ENCODE measurements at regions not wholly inside any gene's neighbourhood (a gene's known extent, or its start where the extent isn't known, plus 50 kb on each side); places are given as distances from the start of the nearest gene placed in this dataset.
A peak's percentile ranks its signal among the peaks of the same experiment; 100 is the strongest.
"Not testable (repeated sequence)": the region's sequence is repeated elsewhere in the genome, so short reads cannot be mapped to it uniquely, and the experiment has no call there.

- no peak for DNase-seq (ENCODE audit: low spot score)
Observed at GRCh38 chr5:109574985-109575384, 114.7 kb upstream of the MAN2A1 start.

- DNase-seq (ENCODE audit: low spot score) = no peak
Observed at GRCh38 chr5:109573766-109574165, 116.0 kb upstream of the MAN2A1 start.

- DNase-seq (ENCODE audit: low spot score) = no peak
Observed at GRCh38 chr5:109573256-109573655, 116.5 kb upstream of the MAN2A1 start.

DNA sequence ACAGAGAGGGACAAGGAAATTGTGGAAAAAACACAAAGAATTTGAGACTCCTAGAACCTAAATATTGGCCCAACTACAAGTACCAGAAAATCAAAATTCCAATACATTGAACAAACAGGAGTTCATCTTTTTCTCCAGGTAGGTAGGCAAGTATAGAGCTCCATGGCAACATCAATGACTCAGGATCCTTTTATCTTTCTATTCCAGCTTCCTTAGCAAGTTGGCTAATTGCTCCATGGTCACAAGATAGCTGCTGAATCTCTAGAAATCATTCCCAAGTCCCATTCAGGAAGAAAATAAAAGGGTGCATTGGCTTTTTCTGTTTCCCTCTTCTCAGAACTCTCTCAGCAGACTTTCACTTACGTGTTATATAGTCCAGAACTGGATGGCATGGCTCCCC, 117.9 kb upstream of the MAN2A1 start:
- DNase-seq (ENCODE audit: low spot score) = no peak

- no peak for DNase-seq (ENCODE audit: low spot score)
Observed at GRCh38 chr5:109570362-109570874, 119.3 kb upstream of the MAN2A1 start.

DNA sequence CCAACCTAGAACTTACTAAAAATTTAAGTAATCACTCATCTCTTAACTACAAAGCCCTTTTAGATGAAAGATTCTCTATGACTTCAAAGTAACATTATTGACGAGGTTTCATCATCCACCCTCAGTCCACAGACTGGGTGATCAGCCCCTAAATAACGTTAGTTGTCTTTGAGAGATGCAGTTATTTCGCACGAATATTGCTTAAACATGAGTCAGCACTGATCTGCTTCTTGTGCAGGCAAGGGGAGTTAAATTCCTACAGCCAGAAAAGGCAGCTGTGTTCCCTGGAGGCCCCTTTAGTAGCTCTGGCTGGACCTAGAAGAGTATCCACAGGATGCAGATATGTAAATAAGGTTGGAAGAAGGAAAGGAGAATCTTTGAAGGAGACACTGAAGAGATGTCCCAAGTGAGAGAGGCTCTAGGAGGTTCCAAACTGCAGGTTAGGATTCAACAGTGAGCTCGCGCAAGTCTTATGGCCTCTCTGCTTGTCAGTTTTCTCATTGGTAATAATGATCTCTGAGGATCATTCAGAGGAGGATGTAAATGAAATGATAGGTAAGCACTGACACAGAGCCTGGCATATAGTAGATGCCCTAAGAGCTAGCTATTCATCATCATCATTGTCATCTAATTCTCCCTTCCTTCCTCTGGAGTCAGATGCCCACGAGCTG, 122.2 kb upstream of the MAN2A1 start:
- DNase-seq (ENCODE audit: low spot score) = no peak

DNA sequence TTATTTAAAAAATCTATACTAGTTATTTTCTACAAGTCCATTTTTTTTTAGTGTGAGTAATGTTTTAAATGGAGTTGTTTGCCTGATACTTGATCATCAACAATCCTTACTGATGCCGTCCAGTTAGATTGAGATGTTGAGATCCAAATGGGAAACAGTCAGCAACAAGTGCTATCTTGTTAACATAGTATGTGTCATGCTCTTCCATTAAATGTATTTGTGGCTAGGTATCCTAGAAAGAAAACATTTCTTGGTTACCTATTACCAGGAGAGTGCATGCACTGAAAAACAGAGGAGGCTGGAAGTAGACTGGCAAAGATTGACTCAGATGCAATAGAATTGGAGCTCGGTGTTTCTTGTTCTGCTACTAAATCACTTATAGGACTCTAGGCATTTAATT, 123.4 kb upstream of the MAN2A1 start:
- DNase-seq (ENCODE audit: low spot score) = no peak

DNA sequence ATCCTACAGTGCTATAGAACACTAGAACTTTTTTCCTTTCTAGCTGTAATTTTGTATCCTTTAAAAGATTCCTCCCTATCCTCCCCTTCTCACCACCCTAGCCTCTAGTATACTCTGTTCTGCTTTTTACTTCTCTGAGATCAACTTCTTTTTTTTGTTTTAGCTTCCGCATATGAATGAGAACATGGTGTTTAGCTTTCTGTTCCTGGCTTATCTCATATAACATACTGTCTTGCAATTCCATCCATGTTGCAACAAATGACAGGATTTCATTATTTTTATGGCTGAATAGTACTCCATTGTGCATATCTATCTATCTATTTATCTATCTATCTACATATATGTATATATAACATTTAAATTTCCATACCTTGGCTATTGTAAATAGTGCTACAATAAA, 126.0 kb upstream of the MAN2A1 start:
- no peak for DNase-seq (ENCODE audit: low spot score)

- DNase-seq (ENCODE audit: low spot score) = no peak
Observed at GRCh38 chr5:109563189-109563588, 126.5 kb upstream of the MAN2A1 start.

GRCh38 chr5:109562441-109562840, 127.3 kb upstream of the MAN2A1 start:
- DNase-seq (ENCODE audit: low spot score) = no peak

DNA sequence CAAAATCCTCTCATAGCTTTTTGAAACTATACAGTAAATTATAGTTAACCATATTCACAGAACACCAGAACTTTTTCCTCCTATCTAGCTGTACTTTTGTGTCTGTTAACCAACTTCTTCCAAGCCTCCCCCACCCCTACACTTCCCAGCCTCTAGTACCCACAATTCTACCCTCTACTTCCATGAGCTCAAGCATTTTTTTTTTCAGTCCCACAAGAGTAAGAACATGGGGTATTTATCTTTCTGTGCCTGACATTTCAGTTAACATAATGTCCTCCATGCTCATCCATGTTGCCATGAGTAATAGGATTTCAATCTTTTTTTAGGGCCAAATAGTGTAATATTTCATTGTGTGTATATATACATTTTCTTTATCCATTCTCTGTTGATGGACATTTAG, 128.3 kb upstream of the MAN2A1 start:
- DNase-seq (ENCODE audit: low spot score) = no peak

DNA sequence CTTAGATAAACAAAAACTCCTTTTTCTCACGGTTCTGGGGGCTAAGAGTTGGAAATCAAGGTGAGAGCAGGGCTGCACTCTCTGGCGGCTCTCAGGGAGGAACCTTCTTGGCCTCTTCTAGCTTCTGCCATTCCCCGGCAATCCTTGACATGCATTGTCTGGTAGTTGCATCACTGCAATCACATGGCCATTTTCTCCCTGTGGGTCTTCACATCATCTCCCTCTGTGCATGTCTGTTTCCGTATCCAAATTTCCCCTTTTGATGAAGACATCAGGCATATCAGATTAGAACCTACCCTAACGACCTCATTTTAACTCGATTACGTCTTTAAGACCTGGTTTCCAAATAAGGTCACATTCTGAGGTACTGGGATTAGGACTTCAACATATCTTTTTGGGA, 129.2 kb upstream of the MAN2A1 start:
- no peak for DNase-seq (ENCODE audit: low spot score)

DNA sequence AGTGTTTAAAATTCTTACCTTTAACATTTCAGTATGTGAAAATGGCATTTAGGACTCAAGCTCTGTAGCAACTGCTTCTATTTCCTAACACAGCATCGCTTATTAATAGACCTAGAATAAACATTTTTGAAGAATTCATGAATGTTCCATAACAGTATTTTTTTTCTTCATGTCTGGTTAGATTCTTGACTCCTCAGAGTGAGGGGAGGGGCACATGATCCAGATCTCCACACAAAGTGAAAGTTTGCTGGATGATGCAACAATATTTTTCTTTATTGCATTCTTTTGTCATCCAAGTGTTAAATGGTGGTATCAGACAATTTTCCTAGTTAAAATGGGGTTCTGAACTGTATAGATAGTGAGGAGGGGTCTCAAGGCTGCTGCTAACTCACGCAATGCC, 130.8 kb upstream of the MAN2A1 start:
- DNase-seq (ENCODE audit: low spot score) = no peak

DNA sequence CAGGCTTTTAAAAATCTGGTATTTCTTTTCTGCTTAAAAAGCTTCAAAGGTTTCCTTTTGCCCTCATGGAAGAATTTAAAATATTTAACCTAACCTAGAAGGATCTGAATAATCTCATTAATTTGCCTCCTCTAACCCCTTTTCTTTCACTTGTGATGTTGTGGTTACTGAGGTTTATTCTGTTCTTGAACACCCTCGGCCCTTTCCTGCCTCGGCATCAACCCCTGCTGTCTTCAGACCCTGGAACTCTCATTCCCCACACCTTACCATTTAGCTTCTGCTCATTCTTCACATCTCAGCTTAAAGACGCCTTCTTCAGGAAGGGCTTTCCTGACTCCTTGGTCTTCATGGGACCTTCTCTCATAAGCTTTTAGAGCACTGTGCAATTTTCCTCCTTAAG, 131.4 kb upstream of the MAN2A1 start:
- DNase-seq (ENCODE audit: low spot score) = no peak

DNA sequence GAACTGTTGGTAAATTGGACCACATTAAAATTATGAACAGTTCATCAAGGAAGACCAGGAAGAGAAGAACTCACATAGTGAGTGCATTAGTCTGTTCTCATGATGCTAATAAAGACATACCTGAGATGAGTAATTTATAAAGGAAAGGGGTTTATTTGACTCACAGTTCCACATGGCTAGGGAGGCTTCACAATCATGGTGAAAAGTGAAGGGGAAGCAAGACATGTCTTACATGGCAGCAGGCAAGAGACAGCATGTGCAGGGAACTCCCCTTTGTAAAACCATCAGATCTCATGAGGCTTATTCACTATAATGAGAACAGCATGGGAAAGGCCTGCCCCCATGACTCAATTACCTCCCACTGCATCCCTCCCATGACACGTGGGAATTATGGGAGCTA, 135.9 kb upstream of the MAN2A1 start:
- DNase-seq (ENCODE audit: low spot score) = peak; percentile 3

DNA sequence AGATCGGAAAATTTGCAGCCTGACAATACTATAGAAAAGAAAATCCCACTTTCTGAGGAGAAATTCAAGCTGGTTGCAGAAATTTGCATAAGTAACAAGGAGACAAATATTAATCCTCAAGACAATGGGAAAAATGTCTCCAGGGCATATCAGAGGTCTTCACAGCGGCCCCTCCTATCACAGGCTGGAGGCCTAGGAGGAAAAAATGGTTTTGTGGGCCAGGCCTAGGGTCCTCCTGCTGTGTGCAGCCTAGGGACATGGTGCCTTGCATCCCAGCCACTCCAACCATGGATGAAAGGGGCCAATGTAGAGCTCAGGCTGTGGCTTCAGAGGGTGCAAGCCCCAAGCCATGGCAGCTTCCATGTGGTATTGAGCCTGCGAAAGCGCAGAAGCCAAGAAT, 138.5 kb upstream of the MAN2A1 start:
- DNase-seq (ENCODE audit: low spot score) = not testable (repeated sequence)

GRCh38 chr5:109550077-109550476, 139.7 kb upstream of the MAN2A1 start:
- DNase-seq (ENCODE audit: low spot score) = no peak

DNA sequence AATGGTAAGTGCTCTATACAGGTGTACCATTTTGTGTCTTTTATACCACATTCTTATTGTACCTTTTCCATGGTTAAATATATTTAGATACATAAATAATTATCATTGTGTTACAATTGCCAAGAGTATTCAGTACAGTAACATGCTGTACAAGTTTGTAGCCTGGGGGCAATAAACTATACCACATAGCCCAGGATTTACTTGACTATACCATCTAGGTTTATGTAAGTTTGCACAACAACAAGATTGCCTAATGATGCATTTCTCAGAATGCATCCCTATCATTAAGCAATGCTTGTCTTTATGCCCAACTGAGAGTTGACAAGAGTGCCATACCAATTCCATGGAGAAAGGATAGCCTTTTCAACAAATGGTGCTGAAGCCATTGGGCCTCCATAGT, 136.7 kb upstream of the PJA2 start:
- DNase-seq (ENCODE audit: low spot score) = no peak

DNA sequence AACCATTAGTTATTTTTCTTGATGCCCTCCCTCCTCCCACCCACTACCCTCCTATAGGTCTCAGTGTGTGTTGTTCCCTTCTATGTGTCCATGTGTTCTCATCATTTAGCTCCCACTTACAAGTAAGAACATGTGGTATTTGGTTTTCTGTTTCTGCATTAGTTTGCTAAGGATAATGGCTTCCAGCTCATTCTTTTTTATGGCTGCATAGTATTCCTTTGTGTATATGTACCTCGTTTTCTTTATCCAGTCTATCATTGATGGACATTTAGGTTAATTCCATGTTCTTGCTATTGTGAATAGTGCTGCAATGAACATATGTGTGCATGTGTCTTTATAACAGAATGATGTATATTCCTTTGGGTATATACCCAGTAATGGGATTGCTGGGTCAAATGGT, 135.1 kb upstream of the PJA2 start:
- DNase-seq (ENCODE audit: low spot score) = not testable (repeated sequence)

GRCh38 chr5:109538692-109539091, 128.9 kb upstream of the PJA2 start:
- DNase-seq (ENCODE audit: low spot score) = not testable (repeated sequence)

- not testable (repeated sequence) for DNase-seq (ENCODE audit: low spot score)
Observed at GRCh38 chr5:109535090-109535489, 125.3 kb upstream of the PJA2 start.

- DNase-seq (ENCODE audit: low spot score) = no peak
Observed at GRCh38 chr5:109533751-109534272, 124.0 kb upstream of the PJA2 start.

DNA sequence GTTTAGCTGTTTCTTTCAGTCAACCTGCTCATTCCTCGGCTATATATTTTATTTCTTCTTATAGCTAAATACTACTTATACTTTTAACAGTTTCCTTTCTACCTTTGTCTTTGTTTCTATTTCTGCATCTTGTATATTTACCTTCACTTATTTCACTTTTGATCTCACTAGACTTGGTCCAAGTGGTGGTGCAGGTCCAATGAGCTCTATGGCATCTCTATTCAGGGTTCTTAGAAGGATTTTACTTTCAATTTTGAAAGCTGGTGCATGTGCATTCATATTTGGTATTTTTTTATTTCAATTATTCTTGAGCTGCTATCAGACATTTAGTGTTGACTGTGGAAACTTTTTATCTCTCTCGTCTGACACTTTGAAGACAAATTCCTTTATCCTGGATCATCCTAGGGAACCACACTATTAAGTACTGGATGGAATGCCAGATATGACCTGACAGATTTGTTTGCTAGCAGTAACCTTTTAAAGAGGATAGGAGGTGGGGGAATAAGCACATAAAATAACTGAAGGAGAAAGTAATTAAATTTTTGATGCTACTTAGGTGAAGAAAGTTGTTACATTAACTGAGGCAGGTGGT, 123.1 kb upstream of the PJA2 start:
- DNase-seq (ENCODE audit: low spot score) = no peak

DNA sequence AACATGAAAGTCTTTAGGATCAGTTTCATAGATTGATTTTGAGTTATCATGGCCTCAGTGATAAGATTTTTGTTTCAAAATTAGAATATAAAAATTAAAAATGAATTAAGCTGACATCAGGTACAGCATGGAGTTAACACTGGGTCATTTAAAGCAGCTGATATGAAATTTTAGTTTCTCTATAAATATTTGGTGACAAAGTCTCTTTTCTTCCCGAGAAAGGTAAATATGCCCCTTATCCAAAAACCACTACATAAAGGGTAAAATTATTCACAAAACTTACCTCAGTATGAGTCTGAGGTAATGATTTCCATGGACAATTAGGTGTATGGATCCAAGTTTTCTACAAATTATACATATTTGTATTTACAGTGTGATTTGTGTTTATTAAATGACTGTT, 121.5 kb upstream of the PJA2 start:
- no peak for DNase-seq (ENCODE audit: low spot score)
